ENCODE measurements at regions not wholly inside any gene's neighbourhood (a gene's known extent, or its start where the extent isn't known, plus 50 kb on each side); places are given as distances from the start of the nearest gene placed in this dataset.

GRCh38 chr10:110375121-110375520, 70.4 kb upstream of the SMNDC1 start:
- DNase-seq (ENCODE audit: low read depth): no peak

- DNase-seq (ENCODE audit: low read depth): no peak
These were observed 71.5 kb upstream of the SMNDC1 start for GRCh38 chr10:110376021-110376766.

- no peak for DNase-seq (ENCODE audit: low read depth)
These were observed 72.0 kb upstream of the SMNDC1 start for GRCh38 chr10:110376767-110377160.

GRCh38 chr10:110378006-110378405, 73.3 kb upstream of the SMNDC1 start:
- no peak for DNase-seq (ENCODE audit: low read depth)

- no peak for DNase-seq (ENCODE audit: low read depth)
These were observed 73.9 kb upstream of the SMNDC1 start for GRCh38 chr10:110378533-110379108.

GRCh38 chr10:110379831-110380230, 75.1 kb upstream of the SMNDC1 start:
- no peak for DNase-seq (ENCODE audit: low read depth)

- DNase-seq (ENCODE audit: low read depth): no peak
These were observed 75.6 kb upstream of the SMNDC1 start for GRCh38 chr10:110380293-110380692.

GRCh38 chr10:110382695-110383094, 78.0 kb upstream of the SMNDC1 start:
- DNase-seq (ENCODE audit: low read depth): no peak

GRCh38 chr10:110387617-110387982, 82.9 kb upstream of the SMNDC1 start:
- DNase-seq (ENCODE audit: low read depth): no peak

GRCh38 chr10:110387983-110388686, 83.4 kb upstream of the SMNDC1 start:
- peak; percentile 49 for DNase-seq (ENCODE audit: low read depth)

- DNase-seq (ENCODE audit: low read depth): no peak
These were observed 84.0 kb upstream of the SMNDC1 start for GRCh38 chr10:110388687-110389052.

- no peak for DNase-seq (ENCODE audit: low read depth)
These were observed 84.5 kb upstream of the SMNDC1 start for GRCh38 chr10:110389255-110389654.

- DNase-seq (ENCODE audit: low read depth): no peak
These were observed 86.8 kb upstream of the SMNDC1 start for GRCh38 chr10:110391541-110391940.

- DNase-seq (ENCODE audit: low read depth): no peak
These were observed 87.4 kb upstream of the SMNDC1 start for GRCh38 chr10:110392121-110392520.

- DNase-seq (ENCODE audit: low read depth): no peak
These were observed 88.4 kb upstream of the SMNDC1 start for GRCh38 chr10:110392868-110393740.

- no peak for DNase-seq (ENCODE audit: low read depth)
These were observed 89.1 kb upstream of the SMNDC1 start for GRCh38 chr10:110393866-110394265.

- no peak for DNase-seq (ENCODE audit: low read depth)
These were observed 89.6 kb upstream of the SMNDC1 start for GRCh38 chr10:110394296-110394695.

- DNase-seq (ENCODE audit: low read depth): no peak
These were observed 90.2 kb upstream of the SMNDC1 start for GRCh38 chr10:110394898-110395297.

GRCh38 chr10:110395350-110396283, 90.9 kb upstream of the SMNDC1 start:
- DNase-seq (ENCODE audit: low read depth): peak; percentile 32

GRCh38 chr10:110396284-110396651, 91.5 kb upstream of the SMNDC1 start:
- DNase-seq (ENCODE audit: low read depth): no peak

- DNase-seq (ENCODE audit: low read depth): no peak
These were observed 93.1 kb upstream of the SMNDC1 start for GRCh38 chr10:110397856-110398255.
